ACC112 (cell line): ENCODE measurements at regions not wholly inside any gene's neighbourhood (a gene's known extent, or its start where the extent isn't known, plus 50 kb on each side); places are given as distances from the start of the nearest gene placed in this dataset.

Experiments used
- H2AFZ ChIP-seq: fragments of 200-600 bp; sonication (generic); one replicate; pipeline ENCODE4 v1.6.0; 2017; ENCODE audit warnings: antibody characterized with exemption, low read length; ENCODE audit not compliant: unreplicated experiment
- H3K27ac ChIP-seq: fragments of 200-600 bp; sonication (generic); 2 replicates; pipeline ENCODE4 v1.5.1; 2014; ENCODE audit warnings: low read depth, mild to moderate bottlenecking, antibody characterized with exemption, low read length, moderate library complexity
- H3K27me3 ChIP-seq: fragments of 200-600 bp; sonication (generic); 2 replicates; pipeline ENCODE4 v1.6.1; 2014; ENCODE audit warnings: mild to moderate bottlenecking, antibody characterized with exemption, low read length, moderate library complexity, mixed read lengths; ENCODE audit not compliant: insufficient read depth
- H3K36me3 ChIP-seq: fragments of 200-600 bp; sonication (generic); 2 replicates; pipeline ENCODE4 v1.6.1; 2016; ENCODE audit warnings: mild to moderate bottlenecking, antibody characterized with exemption, low read length, moderate library complexity, mixed read lengths; ENCODE audit not compliant: insufficient read depth
- H3K4me1 ChIP-seq: fragments of 200-600 bp; sonication (generic); one replicate; pipeline ENCODE4 v1.6.1; 2016; ENCODE audit warnings: low read length, mixed read lengths; ENCODE audit not compliant: insufficient read depth, unreplicated experiment, control insufficient read depth
- H3K4me3 ChIP-seq: fragments of 200-600 bp; sonication (generic); 2 replicates; pipeline ENCODE4 v1.5.1; 2014; ENCODE audit warnings: mild to moderate bottlenecking, low read depth, low read length
- H3K79me2 ChIP-seq: fragments of 200-600 bp; sonication (generic); one replicate; pipeline ENCODE4 v1.6.0; 2016; ENCODE audit warnings: low read length; ENCODE audit not compliant: control insufficient read depth, unreplicated experiment, insufficient read depth

DNA sequence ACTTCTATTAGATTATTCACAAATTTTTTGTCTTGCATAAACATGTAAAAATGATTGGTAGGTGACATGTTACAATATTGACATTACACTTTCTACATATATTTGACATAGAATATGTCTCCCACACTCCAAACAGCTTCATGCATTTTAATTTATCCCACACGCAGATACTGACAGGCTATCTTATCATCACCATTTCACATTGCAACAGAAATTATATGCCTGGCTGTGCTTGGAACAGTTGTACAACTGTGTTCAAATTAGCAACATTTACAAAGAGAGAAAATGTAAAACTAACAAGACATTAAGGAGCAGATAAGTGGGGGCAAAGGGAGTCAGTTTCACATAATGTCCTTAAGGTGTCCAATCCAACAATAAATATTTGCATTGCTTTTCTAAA is 1208.5 kb downstream of the NSUN3 start:
- no peaks in the 10 kb centered on the region for H3K4me1 ChIP-seq

DNA sequence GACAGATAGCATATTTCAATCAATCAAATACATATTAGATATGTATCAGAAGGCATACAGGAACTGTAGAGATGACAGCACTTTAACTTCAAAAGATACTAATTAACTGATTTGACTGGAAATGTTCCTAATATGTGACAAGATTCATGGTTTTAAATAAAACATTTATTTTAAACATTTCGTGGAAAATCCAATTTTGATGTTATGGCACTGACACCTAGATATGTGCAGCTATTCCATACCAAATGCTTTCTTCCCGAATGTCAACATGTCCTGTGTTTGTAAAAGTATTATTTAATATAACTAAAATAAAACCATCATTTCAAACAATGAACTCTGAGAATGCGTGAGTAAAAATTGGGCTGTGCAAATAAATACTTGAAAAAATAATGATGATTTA is 1209.3 kb downstream of the NSUN3 start:
- H3K36me3 ChIP-seq: no peaks in the 10 kb centered on the region
- H2AFZ ChIP-seq: no peak overlapping the region
- H3K4me3 ChIP-seq: no peak overlapping the region
- H3K27me3 ChIP-seq: no peaks in the 10 kb centered on the region
- H3K4me1 ChIP-seq: no peaks in the 10 kb centered on the region
- H3K79me2 ChIP-seq: no peaks in the 10 kb centered on the region
- no peak overlapping the region for H3K27ac ChIP-seq

More for the DNA sequence above, 1208.5 kb downstream of the NSUN3 start:
- H3K79me2 ChIP-seq: no peaks in the 10 kb centered on the region
- H3K27me3 ChIP-seq: no peaks in the 10 kb centered on the region
- H3K36me3 ChIP-seq: no peaks in the 10 kb centered on the region
- H3K4me3 ChIP-seq: no peak overlapping the region
- no peak overlapping the region for H3K27ac ChIP-seq
- H2AFZ ChIP-seq: no peak overlapping the region

DNA sequence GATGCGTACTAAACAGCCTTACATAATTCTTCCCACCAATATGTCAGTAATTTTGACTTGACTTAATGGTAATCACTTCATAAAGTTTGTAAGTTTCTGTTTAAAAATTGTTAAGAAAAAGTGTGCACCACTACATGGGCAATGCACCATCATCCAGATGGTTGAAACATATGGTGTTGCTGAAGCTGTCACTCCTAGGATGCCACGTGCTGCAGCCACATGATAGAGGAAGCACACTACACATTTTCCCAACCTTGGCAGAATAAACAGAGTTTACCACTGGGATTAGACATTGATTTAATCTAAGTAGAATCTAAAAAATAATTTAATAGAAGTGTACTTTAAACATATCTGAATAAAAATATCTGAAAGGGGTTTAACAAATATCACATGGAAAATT is 1209.9 kb downstream of the NSUN3 start:
- no peaks in the 10 kb centered on the region for H3K79me2 ChIP-seq
- H3K27ac ChIP-seq: no peak overlapping the region
- no peaks in the 10 kb centered on the region for H3K36me3 ChIP-seq
- H3K4me3 ChIP-seq: no peak overlapping the region
- H3K27me3 ChIP-seq: no peaks in the 10 kb centered on the region
- H2AFZ ChIP-seq: no peak overlapping the region
- no peaks in the 10 kb centered on the region for H3K4me1 ChIP-seq

DNA sequence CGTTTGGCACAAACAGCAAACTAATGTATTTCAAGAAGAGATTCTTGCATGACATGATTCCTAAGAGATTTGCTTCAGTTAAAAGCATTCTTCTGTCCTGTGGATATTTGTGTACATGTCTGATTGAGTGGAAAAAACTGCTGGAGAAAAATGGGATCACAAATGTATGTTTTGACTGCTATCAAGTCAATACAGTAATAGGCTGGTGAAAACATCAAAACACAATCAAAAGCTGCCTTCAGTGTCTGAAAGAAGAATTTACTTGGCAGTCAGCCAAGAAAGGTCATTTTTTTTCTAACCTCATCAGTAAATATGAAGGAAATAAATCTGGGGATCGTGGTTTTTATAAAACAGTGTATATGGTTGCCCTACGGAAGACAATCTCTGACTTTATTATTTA is 1214.8 kb downstream of the NSUN3 start:
- no peak overlapping the region for H2AFZ ChIP-seq
- H3K27me3 ChIP-seq: no peaks in the 10 kb centered on the region
- no peak overlapping the region for H3K27ac ChIP-seq
- H3K4me3 ChIP-seq: no peak overlapping the region
- H3K79me2 ChIP-seq: no peaks in the 10 kb centered on the region
- H3K36me3 ChIP-seq: no peaks in the 10 kb centered on the region
- H3K4me1 ChIP-seq: no peaks in the 10 kb centered on the region

DNA sequence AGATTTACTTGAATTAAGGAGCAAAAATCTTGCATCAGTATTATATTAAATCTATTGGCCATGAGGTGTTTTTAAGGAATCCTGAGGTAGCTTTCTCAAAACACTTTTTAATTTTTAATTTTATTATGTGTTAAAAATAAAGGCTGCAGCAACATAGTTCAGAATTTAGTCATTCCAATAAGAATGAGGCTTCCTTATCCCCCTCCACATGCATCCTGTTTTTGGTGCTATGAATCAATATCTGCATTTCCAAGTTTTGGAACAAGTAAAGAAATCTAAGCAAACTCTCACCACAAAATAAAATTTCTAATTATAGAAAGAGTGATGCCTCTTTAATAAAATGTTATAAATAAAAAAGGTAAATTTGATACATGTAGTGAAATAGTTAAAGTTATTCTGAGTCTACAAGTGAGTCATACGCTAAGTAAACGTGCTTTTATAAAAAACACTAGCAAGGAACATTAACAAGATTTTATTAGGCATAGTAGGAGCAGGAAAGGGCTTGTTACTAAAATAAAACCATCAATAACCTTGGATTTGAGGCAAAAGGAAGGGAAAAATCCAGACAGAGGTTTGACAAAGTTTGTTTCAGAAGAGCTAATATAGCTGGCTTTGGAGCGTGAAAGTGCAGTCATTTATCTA is 1218.0 kb downstream of the NSUN3 start:
- no peaks in the 10 kb centered on the region for H3K36me3 ChIP-seq
- no peaks in the 10 kb centered on the region for H3K4me1 ChIP-seq
- H3K27me3 ChIP-seq: no peaks in the 10 kb centered on the region
- no peak overlapping the region for H3K27ac ChIP-seq
- H2AFZ ChIP-seq: no peak overlapping the region
- H3K4me3 ChIP-seq: no peak overlapping the region
- no peaks in the 10 kb centered on the region for H3K79me2 ChIP-seq

DNA sequence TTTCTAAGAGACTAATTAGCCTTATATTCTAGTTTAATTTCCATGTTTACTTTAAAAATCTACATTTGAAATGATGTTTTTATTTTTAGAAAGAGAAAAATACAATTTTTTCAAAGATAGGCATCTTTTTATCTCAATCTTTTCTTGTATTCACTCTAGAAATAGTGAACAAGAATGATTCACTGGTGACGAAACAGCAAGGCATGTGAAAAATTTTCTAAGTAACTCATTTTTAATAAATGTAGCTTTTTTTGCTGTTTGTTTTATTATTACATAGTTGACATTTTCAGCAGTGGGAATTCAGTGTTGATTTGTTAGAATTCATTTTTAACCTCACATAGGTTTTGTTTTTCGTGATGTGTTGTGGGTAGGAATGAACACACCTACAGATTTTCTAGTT is 1226.4 kb downstream of the NSUN3 start:
- H3K36me3 ChIP-seq: no peaks in the 10 kb centered on the region
- H3K79me2 ChIP-seq: no peaks in the 10 kb centered on the region
- peak overlapping the region; percentile 5 for H3K27ac ChIP-seq
- H3K4me1 ChIP-seq: no peaks in the 10 kb centered on the region
- H2AFZ ChIP-seq: no peak overlapping the region
- no peak overlapping the region for H3K4me3 ChIP-seq
- H3K27me3 ChIP-seq: no peaks in the 10 kb centered on the region

DNA sequence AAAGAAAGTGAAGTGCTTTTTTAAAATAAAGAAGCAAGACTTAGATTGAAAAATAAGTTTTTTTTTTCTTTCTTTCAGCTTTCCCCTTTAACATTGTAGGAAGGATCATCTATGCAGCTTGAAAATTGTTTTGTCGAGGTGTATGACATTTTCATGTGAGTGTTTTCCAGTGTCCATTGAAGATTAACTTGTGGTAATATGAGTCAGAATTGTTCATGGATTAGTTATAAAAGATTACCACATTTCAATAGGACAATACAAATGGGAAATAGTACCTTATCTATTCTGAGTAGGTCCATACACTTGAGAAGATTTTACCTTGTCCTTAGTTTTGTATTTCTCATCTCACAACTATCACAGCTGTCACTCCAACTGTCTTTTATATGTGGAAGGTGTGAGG is 1234.7 kb downstream of the NSUN3 start:
- no peaks in the 10 kb centered on the region for H3K27me3 ChIP-seq
- H3K36me3 ChIP-seq: no peaks in the 10 kb centered on the region
- H3K4me1 ChIP-seq: no peaks in the 10 kb centered on the region
- no peaks in the 10 kb centered on the region for H3K79me2 ChIP-seq
- H3K27ac ChIP-seq: no peak overlapping the region
- no peak overlapping the region for H2AFZ ChIP-seq
- no peak overlapping the region for H3K4me3 ChIP-seq

DNA sequence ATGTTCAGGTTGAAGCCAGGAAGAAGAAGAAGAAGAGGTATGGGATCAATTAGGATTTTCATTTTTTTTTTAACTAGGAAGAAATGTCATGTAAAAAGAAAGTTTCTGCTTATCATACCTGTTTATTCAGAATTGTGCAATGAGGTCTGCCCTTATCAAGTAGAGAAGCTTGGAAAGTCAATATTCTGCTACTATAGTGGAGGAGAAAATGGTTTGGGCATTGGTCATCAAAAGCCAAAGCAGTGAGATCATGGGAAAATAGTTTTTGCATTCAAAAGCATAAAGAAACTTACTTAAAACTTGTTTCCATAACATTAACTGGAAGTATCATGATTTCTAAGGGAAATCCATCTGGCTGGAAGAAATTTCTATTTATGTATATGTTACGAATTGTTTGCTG is 1239.2 kb downstream of the NSUN3 start:
- no peaks in the 10 kb centered on the region for H3K79me2 ChIP-seq
- H3K27ac ChIP-seq: no peak overlapping the region
- no peaks in the 10 kb centered on the region for H3K4me1 ChIP-seq
- no peak overlapping the region for H2AFZ ChIP-seq
- no peaks in the 10 kb centered on the region for H3K36me3 ChIP-seq
- no peak overlapping the region for H3K4me3 ChIP-seq
- H3K27me3 ChIP-seq: no peaks in the 10 kb centered on the region

DNA sequence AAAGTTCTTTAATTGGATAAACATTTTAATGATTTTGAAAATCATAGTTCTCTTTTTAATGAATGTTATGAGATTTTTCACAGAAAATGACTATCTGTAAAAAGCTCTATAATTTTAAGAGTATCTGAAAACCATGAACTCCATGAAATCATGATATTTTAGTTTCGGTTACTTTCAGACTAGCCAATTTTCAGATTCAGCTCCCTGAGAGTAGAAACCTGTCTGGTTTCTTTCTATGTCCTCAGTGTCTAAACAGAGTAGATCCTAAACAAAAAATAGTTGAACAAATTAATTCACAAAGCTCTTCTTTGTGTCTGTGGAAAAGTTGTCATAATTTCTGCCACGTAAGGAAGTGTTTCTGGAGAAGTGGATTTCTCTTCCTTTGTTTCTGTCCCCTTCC is 1247.7 kb downstream of the NSUN3 start:
- Histone ChIP-seq H3K36me3 (no peaks in the 10 kb centered on the region), H2AFZ (no peak overlapping the region), H3K79me2 (no peaks in the 10 kb centered on the region), H3K4me1 (no peaks in the 10 kb centered on the region), H3K27me3 (no peaks in the 10 kb centered on the region), H3K27ac (no peak overlapping the region), H3K4me3 (no peak overlapping the region)

DNA sequence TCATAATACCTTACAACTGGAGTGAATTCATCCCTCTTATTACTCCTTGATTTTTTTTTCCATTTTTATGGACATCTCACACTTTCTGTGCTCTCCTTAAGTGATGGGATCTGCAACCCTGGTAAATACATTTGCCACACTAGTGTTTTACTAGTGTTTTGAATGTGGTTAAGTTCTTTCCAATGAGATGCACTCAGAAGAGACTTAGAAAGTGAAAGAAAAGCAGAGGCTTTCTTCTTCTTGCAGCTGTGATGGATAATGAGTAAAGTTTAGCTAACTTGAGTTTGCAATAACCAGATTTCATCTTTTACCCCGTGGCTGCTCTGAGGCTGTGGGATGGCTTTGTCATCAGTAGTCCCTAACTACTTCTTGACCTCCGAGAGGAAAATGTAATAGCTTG is 1248.4 kb downstream of the NSUN3 start:
- H2AFZ ChIP-seq: no peak overlapping the region
- H3K27ac ChIP-seq: no peak overlapping the region
- H3K36me3 ChIP-seq: no peaks in the 10 kb centered on the region
- no peaks in the 10 kb centered on the region for H3K4me1 ChIP-seq
- H3K4me3 ChIP-seq: no peak overlapping the region
- H3K79me2 ChIP-seq: no peaks in the 10 kb centered on the region
- no peaks in the 10 kb centered on the region for H3K27me3 ChIP-seq

DNA sequence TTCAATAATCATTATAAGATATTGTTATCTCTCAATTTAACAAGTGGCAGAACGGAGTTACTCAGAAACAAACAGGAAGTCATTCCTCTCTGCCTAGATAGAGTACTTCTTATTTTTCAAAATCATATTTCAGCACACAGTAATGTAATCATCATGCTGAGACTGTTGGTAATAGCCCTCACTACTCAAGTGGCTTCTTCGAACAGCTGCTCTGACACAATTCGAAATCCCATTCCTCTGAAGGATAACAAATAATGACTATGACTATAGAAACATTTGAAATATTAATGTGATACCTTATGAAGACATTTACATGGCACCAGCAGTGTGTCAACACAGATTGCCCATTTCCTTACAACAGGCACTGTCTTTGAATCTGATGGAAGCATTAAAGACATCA is 1249.8 kb downstream of the NSUN3 start:
- H3K27me3 ChIP-seq: no peaks in the 10 kb centered on the region
- no peaks in the 10 kb centered on the region for H3K4me1 ChIP-seq
- H3K79me2 ChIP-seq: no peaks in the 10 kb centered on the region
- H3K27ac ChIP-seq: no peak overlapping the region
- H3K4me3 ChIP-seq: no peak overlapping the region
- H3K36me3 ChIP-seq: no peaks in the 10 kb centered on the region
- H2AFZ ChIP-seq: no peak overlapping the region
